CD14-positive monocyte (primary cell): ENCODE measurements at regions not wholly inside any gene's neighbourhood (a gene's known extent, or its start where the extent isn't known, plus 50 kb on each side); places are given as distances from the start of the nearest gene placed in this dataset.

Experiments
- DNase-seq, 3 donors: peaks; one replicate each; pipeline ENCODE4 v3.0.0-alpha.2; 2011 to 2022
- H2AFZ ChIP-seq: 2 replicates; pipeline ENCODE4 v1.6.0; 2012; ENCODE audit warnings: mild to moderate bottlenecking, low read depth, low read length, inconsistent platforms; ENCODE audit not compliant: insufficient read depth, poor library complexity, severe bottlenecking
- H3K27ac ChIP-seq, 2 donors: 1 replicate in 1 of 2; 2 replicates in 1 of 2; pipeline ENCODE4 v1.5.1; 2012 to 2013; ENCODE audit warnings: low read length in 2 of 2, control low read depth in 1 of 2, inconsistent platforms in 1 of 2, low read depth in 1 of 2, mild to moderate bottlenecking in 1 of 2
- H3K27me3 ChIP-seq, 2 donors: one replicate each; pipeline versions ENCODE4 v1.6.0 to v1.6.1; 2011 to 2013; ENCODE audit warnings: low read length in 2 of 2; ENCODE audit not compliant: control insufficient read depth in 2 of 2, insufficient read depth in 2 of 2
- H3K36me3 ChIP-seq, 2 donors: replicated peaks in 1 of 2; 1 replicate in 1 of 2; 2 replicates in 1 of 2; pipeline versions ENCODE4 v1.5.1 to v1.6.1; 2012 to 2013; ENCODE audit warnings: low read length in 2 of 2, control low read depth in 1 of 2, inconsistent platforms in 1 of 2, mild to moderate bottlenecking in 1 of 2; ENCODE audit not compliant: insufficient read depth in 2 of 2, control insufficient read depth in 1 of 2
- H3K4me1 ChIP-seq, 2 donors: 1 replicate in 1 of 2; 2 replicates in 1 of 2; pipeline versions ENCODE4 v1.5.1 to v1.6.1; 2012 to 2013; ENCODE audit warnings: low read length in 2 of 2, control low read depth in 1 of 2, inconsistent platforms in 1 of 2, mild to moderate bottlenecking in 1 of 2, moderate library complexity in 1 of 2; ENCODE audit not compliant: insufficient read depth in 2 of 2, control insufficient read depth in 1 of 2
- H3K4me2 ChIP-seq: replicated peaks from 2 replicates; pipeline ENCODE3; 2012; ENCODE audit warnings: low read length, moderate library complexity, mild to moderate bottlenecking; ENCODE audit not compliant: poor library complexity, severe bottlenecking; ENCODE audit errors: extremely low read depth
- H3K4me3 ChIP-seq, 3 experiments: fragments of 200-600 bp in 1 of 3; sonication (generic) in 1 of 3; replicated peaks in 1 of 3; 1 replicate in 2 of 3; 2 replicates in 1 of 3; pipeline ENCODE4 v1.5.1; 2011 to 2013; ENCODE audit warnings: low read length in 3 of 3, mild to moderate bottlenecking in 3 of 3, control low read depth in 2 of 3, low read depth in 2 of 3, inconsistent platforms in 1 of 3, moderate library complexity in 1 of 3
- H3K79me2 ChIP-seq: 2 replicates; pipeline ENCODE4 v1.6.0; 2012; ENCODE audit warnings: mild to moderate bottlenecking, control low read depth, inconsistent platforms, low read length, moderate library complexity; ENCODE audit not compliant: insufficient read depth
- H3K9ac ChIP-seq: 2 replicates; pipeline ENCODE4 v1.6.0; 2017; ENCODE audit warnings: low read length, mild to moderate bottlenecking; ENCODE audit not compliant: insufficient read depth, poor library complexity, severe bottlenecking
- H3K9me3 ChIP-seq, 2 donors: replicated peaks in 1 of 2; 1 replicate in 1 of 2; 2 replicates in 1 of 2; pipeline versions ENCODE4 v1.5.1 to v1.6.1; 2012 to 2013; ENCODE audit warnings: low read length in 2 of 2, control low read depth in 1 of 2; ENCODE audit not compliant: control insufficient read depth in 1 of 2, insufficient read depth in 1 of 2
- H4K20me1 ChIP-seq: 2 replicates; pipeline ENCODE4 v1.6.0; 2012; ENCODE audit warnings: mild to moderate bottlenecking, low read length, control low read depth, moderate library complexity; ENCODE audit not compliant: insufficient read depth
- H3K27ac Mint-ChIP-seq, 7 donors: one replicate each; pipeline ENCODE4 v1.8.0; 2020; ENCODE audit warnings: mild to moderate bottlenecking in 7 of 7, mixed read lengths in 7 of 7, moderate library complexity in 6 of 7, inconsistent platforms in 2 of 7
- H3K27me3 Mint-ChIP-seq, 3 donors: one replicate each; pipeline ENCODE4 v1.8.0; 2021 to 2022; ENCODE audit warnings: low read depth in 3 of 3, mild to moderate bottlenecking in 3 of 3, mixed read lengths in 3 of 3, moderate library complexity in 3 of 3, inconsistent platforms in 1 of 3
- H3K36me3 Mint-ChIP-seq, 2 donors: one replicate each; pipeline ENCODE4 v1.8.0; 2020; ENCODE audit warnings: mixed read lengths in 2 of 2, inconsistent platforms in 1 of 2, mild to moderate bottlenecking in 1 of 2
- H3K4me1 Mint-ChIP-seq: one replicate; pipeline ENCODE4 v1.8.0; 2020; ENCODE audit warnings: mild to moderate bottlenecking, mixed read lengths
- H3K4me3 Mint-ChIP-seq, 2 donors: one replicate each; pipeline ENCODE4 v1.8.0; 2020; ENCODE audit warnings: mild to moderate bottlenecking in 2 of 2, mixed read lengths in 2 of 2, moderate library complexity in 1 of 2
- H3K9me3 Mint-ChIP-seq, 7 donors: one replicate each; pipeline ENCODE4 v1.8.0; 2020 to 2022; ENCODE audit warnings: mixed read lengths in 7 of 7, mild to moderate bottlenecking in 6 of 7, moderate library complexity in 6 of 7, inconsistent platforms in 2 of 7
- CTCF ChIP-seq: fragments of 200-600 bp; IDR thresholded peaks from one replicate; pipeline ENCODE4 v1.8.0; 2022; ENCODE audit warnings: antibody characterized with exemption, mild to moderate bottlenecking
- WGBS: methylation state at CpG from one replicate; pipeline ENCODE4 v1.1.5; 2013; ENCODE audit warnings: missing lambda C conversion rate; ENCODE audit not compliant: insufficient coverage; 5-methylcytosine and 5-hydroxymethylcytosine counted together
- intact Hi-C, 2 donors: fragments of 100-400 bp; cut with micrococcal nuclease; formaldehyde crosslinking; loops; one replicate each; pipeline versions ENCODE4 v1.15.0 to v1.15.1; 2023

DNA sequence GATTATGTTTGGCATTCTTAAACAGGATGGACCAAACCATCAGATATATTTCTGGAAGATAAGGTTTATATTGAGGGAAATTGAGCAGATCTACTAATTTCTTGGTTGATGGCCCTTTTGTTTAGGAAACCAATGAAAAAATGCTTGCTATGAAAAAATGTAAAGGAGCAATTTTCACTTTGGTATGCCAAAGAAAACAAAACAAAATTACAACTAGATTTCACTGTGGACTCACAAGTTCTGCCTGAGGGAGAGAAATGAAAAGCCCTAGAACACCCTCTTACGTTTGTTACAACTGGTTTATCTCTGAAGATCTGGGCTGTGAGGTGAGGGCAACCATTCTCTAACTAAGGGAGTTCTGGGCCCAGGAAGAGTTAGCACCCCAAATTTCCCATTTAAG is 122.5 kb upstream of the IL15 start:
- WGBS, result no CpG with 5 or more reads among the region's 1 CpG

DNA sequence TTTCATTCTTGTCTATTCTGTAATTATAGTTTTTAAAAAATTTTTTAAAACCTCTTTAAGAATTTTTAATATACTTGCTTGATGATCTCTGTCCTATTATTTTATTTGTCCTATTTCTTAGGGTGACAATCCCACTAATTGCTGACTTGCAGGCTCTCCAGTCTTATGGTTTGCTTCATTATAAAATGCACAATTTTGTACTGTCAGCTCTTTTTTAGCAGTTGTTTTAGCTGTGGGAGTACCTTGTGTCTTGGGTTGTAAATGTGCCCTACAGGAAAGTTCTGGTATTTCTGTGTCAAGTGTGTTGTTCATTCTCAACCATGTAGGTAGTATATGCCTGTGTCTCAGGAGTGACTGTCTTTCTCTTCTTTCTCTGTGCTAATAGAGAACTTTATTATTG is 118.2 kb upstream of the IL15 start:
- no peak for DNase-seq
- no peak overlapping the region for H3K27ac ChIP-seq
- H3K9me3 ChIP-seq, result peaks cover 0 to 6% of the 10 kb centered on the region in 2 donors
- peaks cover 1% of the 10 kb centered on the region for H4K20me1 ChIP-seq
- H3K36me3 ChIP-seq, result no peaks in the 10 kb centered on the region
- no peak overlapping the region for H3K4me3 Mint-ChIP-seq
- no peak for TF ChIP-seq CTCF
- intact Hi-C loops, result no loop called here
- H3K36me3 Mint-ChIP-seq, result no peaks in the 10 kb centered on the region
- no peak overlapping the region for H2AFZ ChIP-seq
- no peak overlapping the region for H3K4me2 ChIP-seq
- H3K27ac Mint-ChIP-seq, result no peak overlapping the region
- no peak overlapping the region for H3K4me3 ChIP-seq
- peaks cover 0 to 5% (median 0%) of the 10 kb centered on the region in 7 donors for H3K9me3 Mint-ChIP-seq
- H3K4me1 ChIP-seq, result no peaks in the 10 kb centered on the region
- H3K79me2 ChIP-seq, result no peaks in the 10 kb centered on the region
- H3K27me3 ChIP-seq, result no peaks in the 10 kb centered on the region
- H3K4me1 Mint-ChIP-seq, result no peaks in the 10 kb centered on the region
- H3K27me3 Mint-ChIP-seq, result no peaks in the 10 kb centered on the region
- no peak overlapping the region for H3K9ac ChIP-seq

More for the DNA sequence above, 122.5 kb upstream of the IL15 start:
- no peak overlapping the region for H3K9ac ChIP-seq
- peaks cover 7 to 11% of the 10 kb centered on the region in 2 donors for H3K9me3 ChIP-seq
- Mint-ChIP-seq H3K27me3 (no peaks in the 10 kb centered on the region), H3K4me3 (no peak overlapping the region), H3K27ac (peak overlapping the region in 1 of 7 donors; percentile 70), H3K9me3 (peaks cover 5 to 15% (median 9%) of the 10 kb centered on the region in 7 donors), H3K4me1 (no peaks in the 10 kb centered on the region), H3K36me3 (peaks cover 0 to 3% of the 10 kb centered on the region in 2 donors)
- no peak for TF ChIP-seq CTCF
- H3K27ac ChIP-seq, result no peak overlapping the region
- H2AFZ ChIP-seq, result no peak overlapping the region
- H3K4me3 ChIP-seq, result no peak overlapping the region
- no peak for DNase-seq
- H4K20me1 ChIP-seq, result peaks cover 4% of the 10 kb centered on the region
- no peaks in the 10 kb centered on the region for H3K79me2 ChIP-seq
- no peaks in the 10 kb centered on the region for H3K36me3 ChIP-seq
- no peaks in the 10 kb centered on the region for H3K27me3 ChIP-seq
- H3K4me2 ChIP-seq, result no peak overlapping the region
- no peaks in the 10 kb centered on the region for H3K4me1 ChIP-seq
- intact Hi-C loops, result no loop called here
